PC-3 (cell line): ENCODE measurements at regions not wholly inside any gene's neighbourhood (a gene's known extent, or its start where the extent isn't known, plus 50 kb on each side); places are given as distances from the start of the nearest gene placed in this dataset.
"Not testable (repeated sequence)": the region's sequence is repeated elsewhere in the genome, so short reads cannot be mapped to it uniquely, and the experiment has no call there.

Experiments
- ATAC-seq: fragments of 200-7000 bp; cut with Tn5 transposase; 2 replicates; pipeline ENCODE4 v1.9.1; 2020; ENCODE audit warnings: mild to moderate bottlenecking, moderate library complexity
- BruUV-seq: library from RNA; stranded (reverse); fragments of 400-500 nt; replicated peaks from 2 replicates; lab custom pipeline; 2021; lab: Mats Ljungman, UMichigan
- CTCF ChIA-PET: fragments of 300-600 bp; sonication (Branson Sonifier 250); formaldehyde crosslinking; loops from one replicate; lab custom pipeline; 2022; ENCODE audit warnings: antibody characterized with exemption; lab: Charles Lee
- POLR2A ChIA-PET: fragments of 300-600 bp; sonication (Branson Sonifier 250); formaldehyde crosslinking; loops from one replicate; lab custom pipeline; 2022; ENCODE audit warnings: antibody characterized with exemption; ENCODE audit not compliant: unreplicated experiment; lab: Charles Lee
- DNase-seq: peaks from one replicate; pipeline ENCODE4 v3.0.0-alpha.2; 2015
- H2AFZ ChIP-seq: fragments of 300-600 bp; sonication (generic); 2 replicates; pipeline ENCODE4 v1.6.0; 2016; ENCODE audit warnings: antibody characterized with exemption, low read length
- H3F3A ChIP-seq: fragments of 300-600 bp; sonication (generic); one replicate; pipeline ENCODE4 v1.6.0; 2017; ENCODE audit warnings: antibody characterized with exemption, low read length, control low read depth, mild to moderate bottlenecking; ENCODE audit not compliant: unreplicated experiment
- H3K27ac ChIP-seq: fragments of 300-600 bp; sonication (generic); 2 replicates; pipeline ENCODE4 v1.5.1; 2016; ENCODE audit warnings: mild to moderate bottlenecking, low read length
- H3K27me3 ChIP-seq: fragments of 300-600 bp; sonication (generic); 2 replicates; pipeline ENCODE4 v1.6.1; 2016; ENCODE audit warnings: low read length, mixed read lengths
- H3K36me3 ChIP-seq: fragments of 300-600 bp; sonication (generic); 2 replicates; pipeline ENCODE4 v1.6.1; 2016; ENCODE audit warnings: low read depth, mixed run types, low read length, mixed read lengths
- H3K4me1 ChIP-seq: fragments of 300-600 bp; sonication (generic); 2 replicates; pipeline ENCODE4 v1.5.1; 2016; ENCODE audit warnings: low read length; ENCODE audit not compliant: insufficient read depth
- H3K4me2 ChIP-seq: fragments of 300-600 bp; sonication (generic); 2 replicates; pipeline ENCODE4 v1.6.0; 2016; ENCODE audit warnings: low read length
- H3K4me3 ChIP-seq: fragments of 300-600 bp; sonication (generic); 2 replicates; pipeline ENCODE4 v1.5.1; 2016; ENCODE audit warnings: mild to moderate bottlenecking, low read length, mixed read lengths
- H3K79me2 ChIP-seq: fragments of 300-600 bp; sonication (generic); 2 replicates; pipeline ENCODE4 v1.6.1; 2017; ENCODE audit warnings: low read length, mixed read lengths
- H3K9ac ChIP-seq: fragments of 300-600 bp; sonication (generic); 2 replicates; pipeline ENCODE4 v1.6.0; 2016; ENCODE audit warnings: mild to moderate bottlenecking, low read length
- H3K9me2 ChIP-seq: fragments of 300-600 bp; sonication (generic); replicated peaks from 2 replicates; pipeline ENCODE4 v1.6.1; 2016; ENCODE audit warnings: mixed run types, low read length, mixed read lengths
- H3K9me3 ChIP-seq: fragments of 300-600 bp; sonication (generic); 2 replicates; pipeline ENCODE4 v1.6.1; 2016; ENCODE audit warnings: low read length, mixed read lengths
- H4K20me1 ChIP-seq: fragments of 300-600 bp; sonication (generic); 2 replicates; pipeline ENCODE4 v1.6.1; 2016; ENCODE audit warnings: low read length, mixed read lengths
- CTCF ChIP-seq: fragments of 300-600 bp; sonication (generic); conservative IDR thresholded peaks from 2 replicates; pipeline ENCODE4 v1.5.1; 2017; ENCODE audit warnings: antibody characterized with exemption, low read depth, mild to moderate bottlenecking, low read length
- EZH2 ChIP-seq: fragments of 300-600 bp; sonication (generic); IDR thresholded peaks from one replicate; pipeline ENCODE4 v1.6.1; 2017; ENCODE audit warnings: antibody characterized with exemption, mild to moderate bottlenecking, low read length; ENCODE audit not compliant: unreplicated experiment
- EZH2phosphoT487 ChIP-seq: fragments of 300-600 bp; sonication (generic); IDR thresholded peaks from 2 replicates; pipeline ENCODE4 v1.6.1; 2018; ENCODE audit warnings: mild to moderate bottlenecking, antibody characterized with exemption, low read length, borderline replicate concordance
- intact Hi-C: fragments of 100-400 bp; cut with micrococcal nuclease; formaldehyde crosslinking; loops from 2 replicates; pipeline ENCODE4 v1.9.0; 2023

GRCh38 chr15:99467338-99467720 is 98.5 kb upstream of the MEF2A start:
- no TSS peak for BruUV-seq
- H3K27me3 ChIP-seq = no peaks in the 10 kb centered on the region
- DNase-seq (no peak), ATAC-seq (no peak)
- no peaks in the 10 kb centered on the region for H3K4me1 ChIP-seq
- TF ChIP-seq EZH2phosphoT487 (no peak), CTCF (no peak), EZH2 (no peak)
- no peak overlapping the region for H3K27ac ChIP-seq
- H3K4me2 ChIP-seq = no peak overlapping the region
- ChIA-PET POLR2A (no interaction called here), CTCF (no interaction called here)
- intact Hi-C loops = no loop called here
- no peaks in the 10 kb centered on the region for H4K20me1 ChIP-seq
- H3K36me3 ChIP-seq = no peaks in the 10 kb centered on the region
- no peak overlapping the region for H3K9ac ChIP-seq
- no peaks in the 10 kb centered on the region for H3K9me3 ChIP-seq
- H3F3A ChIP-seq = no peaks in the 10 kb centered on the region
- no peaks in the 10 kb centered on the region for H3K79me2 ChIP-seq
- H2AFZ ChIP-seq = no peak overlapping the region
- no peaks in the 10 kb centered on the region for H3K9me2 ChIP-seq
- H3K4me3 ChIP-seq = no peak overlapping the region

DNA sequence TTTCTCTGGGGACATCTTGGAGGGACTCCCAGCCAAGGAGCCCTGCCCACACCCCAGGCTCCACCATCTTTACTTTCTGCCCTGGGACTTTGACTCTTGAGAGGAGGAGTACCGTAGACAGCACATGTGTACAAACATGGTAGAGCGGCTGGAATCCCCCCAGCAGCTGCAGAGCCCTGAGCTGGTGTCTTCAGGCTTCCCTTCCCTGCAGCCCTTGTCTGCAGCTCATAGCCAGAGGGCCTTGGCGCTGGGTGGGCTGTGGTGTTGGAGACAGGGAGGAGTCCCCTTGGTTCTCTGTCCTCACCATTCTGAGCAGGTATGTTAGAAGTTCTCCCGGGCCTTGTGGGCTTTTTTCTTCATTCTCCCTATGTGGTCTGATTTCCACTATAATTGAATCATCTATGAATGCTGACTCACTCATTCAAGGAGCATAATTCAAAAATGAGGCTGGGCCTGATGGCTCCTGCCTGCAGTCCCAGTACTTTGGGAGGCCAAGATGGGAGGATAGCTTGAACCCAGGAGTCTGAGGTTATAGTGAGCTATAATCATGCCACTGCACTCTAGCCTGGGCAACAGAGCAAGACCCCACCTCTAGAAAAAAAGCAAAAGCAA is 97.8 kb upstream of the MEF2A start:
- H3K36me3 ChIP-seq = no peaks in the 10 kb centered on the region
- H2AFZ ChIP-seq = 0 out of 2 replicates have a peak overlapping the region, but pooled peaks have one; percentile 34
- no TSS peak for BruUV-seq
- no peak overlapping the region for H3K4me3 ChIP-seq
- no peak overlapping the region for H3K27ac ChIP-seq
- ChIA-PET POLR2A (no interaction called here), CTCF (no interaction called here)
- no peak overlapping the region for H3K4me2 ChIP-seq
- H3K9me2 ChIP-seq = no peaks in the 10 kb centered on the region
- H4K20me1 ChIP-seq = no peaks in the 10 kb centered on the region
- H3K27me3 ChIP-seq = no peaks in the 10 kb centered on the region
- intact Hi-C loops = no loop called here
- H3K9ac ChIP-seq = no peak overlapping the region
- no peaks in the 10 kb centered on the region for H3K79me2 ChIP-seq
- no peaks in the 10 kb centered on the region for H3K9me3 ChIP-seq
- no peak for TF ChIP-seq EZH2phosphoT487
- no peaks in the 10 kb centered on the region for H3K4me1 ChIP-seq
- H3F3A ChIP-seq = no peaks in the 10 kb centered on the region
- ATAC-seq (no peak), DNase-seq (peak; percentile 12)

DNA sequence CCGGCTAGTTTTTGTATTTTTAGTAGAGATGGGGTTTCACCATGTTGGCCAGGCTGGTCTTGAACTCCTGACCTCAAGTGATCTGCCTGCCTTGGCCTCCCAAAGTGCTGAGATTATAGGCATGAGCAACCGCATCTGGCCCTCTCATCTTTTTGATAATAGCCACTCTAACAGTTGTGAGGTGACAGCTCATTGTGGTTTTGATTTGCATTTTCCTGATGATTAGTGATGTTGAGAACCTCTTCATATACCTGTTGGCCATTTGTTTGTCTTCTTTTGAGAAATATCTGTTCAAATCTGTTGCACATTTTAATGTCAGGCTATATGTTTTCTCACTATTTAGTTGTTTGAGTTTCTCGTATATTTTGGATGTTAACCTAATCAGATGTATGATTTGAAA is 95.6 kb upstream of the MEF2A start:
- H3K36me3 ChIP-seq, DNase-seq, H3K4me3 ChIP-seq, H3K27me3 ChIP-seq, H3F3A ChIP-seq, BruUV-seq, H2AFZ ChIP-seq, ATAC-seq, H3K79me2 ChIP-seq, CTCF ChIA-PET, H3K27ac ChIP-seq, H3K9me2 ChIP-seq, H3K4me2 ChIP-seq, POLR2A ChIA-PET, intact Hi-C loops, H3K9ac ChIP-seq, H4K20me1 ChIP-seq, H3K4me1 ChIP-seq, H3K9me3 ChIP-seq: not testable (repeated sequence)
